ENCODE measurements at regions not wholly inside any gene's neighbourhood (a gene's known extent, or its start where the extent isn't known, plus 50 kb on each side); places are given as distances from the start of the nearest gene placed in this dataset.

DNA sequence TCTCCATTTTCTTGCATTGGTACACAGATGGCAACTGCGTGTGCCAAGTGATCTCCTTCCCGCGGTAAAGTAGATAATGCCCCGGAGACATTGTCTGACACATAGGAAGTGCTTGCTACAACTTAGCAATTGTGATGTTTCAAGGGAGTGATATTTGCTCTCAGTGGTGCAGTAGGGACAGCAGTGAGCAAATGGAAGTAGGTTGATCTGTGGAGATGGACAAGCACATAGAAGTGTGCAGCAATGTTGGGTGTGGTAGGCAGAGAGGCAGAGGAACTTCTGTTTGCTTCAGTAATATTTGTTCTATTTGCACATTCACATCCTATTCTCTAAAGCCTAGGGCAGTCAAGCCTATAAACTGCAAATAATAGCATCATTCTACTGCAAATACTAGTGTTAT lies 846.7 kb upstream of the PRKX start:
- TF ChIP-seq, protein P1, sequence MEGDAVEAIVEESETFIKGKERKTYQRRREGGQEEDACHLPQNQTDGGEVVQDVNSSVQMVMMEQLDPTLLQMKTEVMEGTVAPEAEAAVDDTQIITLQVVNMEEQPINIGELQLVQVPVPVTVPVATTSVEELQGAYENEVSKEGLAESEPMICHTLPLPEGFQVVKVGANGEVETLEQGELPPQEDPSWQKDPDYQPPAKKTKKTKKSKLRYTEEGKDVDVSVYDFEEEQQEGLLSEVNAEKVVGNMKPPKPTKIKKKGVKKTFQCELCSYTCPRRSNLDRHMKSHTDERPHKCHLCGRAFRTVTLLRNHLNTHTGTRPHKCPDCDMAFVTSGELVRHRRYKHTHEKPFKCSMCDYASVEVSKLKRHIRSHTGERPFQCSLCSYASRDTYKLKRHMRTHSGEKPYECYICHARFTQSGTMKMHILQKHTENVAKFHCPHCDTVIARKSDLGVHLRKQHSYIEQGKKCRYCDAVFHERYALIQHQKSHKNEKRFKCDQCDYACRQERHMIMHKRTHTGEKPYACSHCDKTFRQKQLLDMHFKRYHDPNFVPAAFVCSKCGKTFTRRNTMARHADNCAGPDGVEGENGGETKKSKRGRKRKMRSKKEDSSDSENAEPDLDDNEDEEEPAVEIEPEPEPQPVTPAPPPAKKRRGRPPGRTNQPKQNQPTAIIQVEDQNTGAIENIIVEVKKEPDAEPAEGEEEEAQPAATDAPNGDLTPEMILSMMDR (IDR thresholded peaks at IDR 0.05; ENCODE audit: extremely low read depth in 1 of 2, insufficient read depth in 1 of 2, low read depth in 1 of 2, low read length in 2 of 2), result no peak
- TF ChIP-seq POLR2A (IDR thresholded peaks at IDR 0.05; ENCODE audit: low read depth, low read length) (no peak), POLR2AphosphoS5 (IDR thresholded peaks at IDR 0.05; ENCODE audit: insufficient read depth, low read depth, low read length) (no peak), MYC (IDR thresholded peaks at IDR 0.05; ENCODE audit: low read depth, low read length) (no peak), GATA2 (IDR thresholded peaks at IDR 0.05; ENCODE audit: insufficient read depth, insufficient read length, low read depth, low read length) (no peak), JUN (IDR thresholded peaks at IDR 0.05; ENCODE audit: borderline replicate concordance, insufficient read depth, insufficient read length, low read depth) (no peak), EZH2 (IDR thresholded peaks at IDR 0.05; ENCODE audit: borderline replicate concordance, low read depth, low read length, severe bottlenecking) (no peak)
- TF ChIP-seq, protein P2, sequence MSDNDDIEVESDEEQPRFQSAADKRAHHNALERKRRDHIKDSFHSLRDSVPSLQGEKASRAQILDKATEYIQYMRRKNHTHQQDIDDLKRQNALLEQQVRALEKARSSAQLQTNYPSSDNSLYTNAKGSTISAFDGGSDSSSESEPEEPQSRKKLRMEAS (IDR thresholded peaks at IDR 0.05; ENCODE audit: insufficient read depth, insufficient read length), result no peak
